ENCODE measurements at regions not wholly inside any gene's neighbourhood (a gene's known extent, or its start where the extent isn't known, plus 50 kb on each side); places are given as distances from the start of the nearest gene placed in this dataset.

DNA sequence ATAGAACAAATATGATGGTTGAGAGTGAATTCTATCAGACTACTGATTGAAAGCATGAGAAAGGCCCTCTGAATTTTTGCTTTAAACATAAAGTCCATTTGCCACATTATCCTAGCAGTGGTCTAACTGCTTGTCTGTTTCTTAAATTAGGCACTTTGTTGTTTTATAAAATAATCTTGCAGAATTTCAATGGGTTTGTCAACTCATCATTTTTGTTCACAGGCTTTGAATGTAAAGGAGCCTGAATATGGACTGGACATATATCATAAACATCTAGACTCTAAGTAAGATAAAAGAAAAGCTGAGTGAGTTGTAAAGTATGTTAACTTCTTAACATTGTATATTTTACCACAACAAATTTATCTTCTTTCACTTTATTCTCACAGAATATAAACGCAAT is 845.9 kb downstream of the SUCLG1 start:
- Histone ChIP-seq H3K4me3 (ENCODE audit: low read depth, low read length, poor library complexity, severe bottlenecking) (no peak overlapping the region), H3K36me3 (ENCODE audit: insufficient read depth, low read length, poor library complexity, severe bottlenecking) (no peaks in the 10 kb centered on the region), H3K27ac (ENCODE audit: low read depth, low read length, poor library complexity, severe bottlenecking) (no peak overlapping the region), H3K9me3 (ENCODE audit: low read depth, low read length, poor library complexity, severe bottlenecking) (peaks cover 3% of the 10 kb centered on the region), H3K4me1 (ENCODE audit: insufficient read depth, low read length, poor library complexity, severe bottlenecking) (no peaks in the 10 kb centered on the region), H3K27me3 (replicated peaks; ENCODE audit: insufficient read depth, low read depth, low read length, poor library complexity) (no peaks in the 10 kb centered on the region)
- intact Hi-C loops (cut with micrococcal nuclease; ENCODE audit: unreplicated experiment), result no loop called here
- POLR2A ChIA-PET (ENCODE audit: low non-redundant PET), result no interaction called here
- BruUV-seq (replicated peaks), result no TSS peak
- CTCF ChIA-PET, result no interaction called here
- TF ChIP-seq EZH2 (IDR thresholded peaks at IDR 0.05; ENCODE audit: borderline replicate concordance, low read depth, low read length, poor library complexity, severe bottlenecking), result no peak
- no peak for DNase-seq (ENCODE audit: low spot score)

DNA sequence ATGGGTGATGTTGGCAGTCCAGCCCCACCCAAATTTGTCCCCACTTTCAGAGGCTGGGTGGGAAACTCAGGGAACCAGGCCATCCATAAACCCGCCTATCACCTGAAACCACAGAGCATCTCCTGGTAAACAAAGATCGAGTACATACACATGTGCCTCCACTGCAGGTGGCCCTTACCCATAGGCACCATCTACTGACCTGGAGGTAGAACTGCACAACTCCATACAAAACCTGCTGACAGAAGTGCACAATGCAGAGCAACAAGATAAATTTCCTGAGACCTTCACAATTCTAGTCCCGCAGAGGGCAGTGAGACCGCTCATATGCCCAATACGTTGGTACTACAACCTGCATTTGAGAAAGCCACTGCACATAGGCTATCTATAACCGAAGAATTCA is 856.3 kb downstream of the SUCLG1 start:
- Histone ChIP-seq H3K9me3 (ENCODE audit: low read depth, low read length, poor library complexity, severe bottlenecking) (peaks cover 19% of the 10 kb centered on the region), H3K27ac (ENCODE audit: low read depth, low read length, poor library complexity, severe bottlenecking) (no peak overlapping the region), H3K27me3 (replicated peaks; ENCODE audit: insufficient read depth, low read depth, low read length, poor library complexity) (no peaks in the 10 kb centered on the region), H3K4me1 (ENCODE audit: insufficient read depth, low read length, poor library complexity, severe bottlenecking) (no peaks in the 10 kb centered on the region), H3K36me3 (ENCODE audit: insufficient read depth, low read length, poor library complexity, severe bottlenecking) (no peaks in the 10 kb centered on the region), H3K4me3 (ENCODE audit: low read depth, low read length, poor library complexity, severe bottlenecking) (no peak overlapping the region)
- intact Hi-C loops (cut with micrococcal nuclease; ENCODE audit: unreplicated experiment), result no loop called here
- no peak for DNase-seq (ENCODE audit: low spot score)
- TF ChIP-seq, protein P1, sequence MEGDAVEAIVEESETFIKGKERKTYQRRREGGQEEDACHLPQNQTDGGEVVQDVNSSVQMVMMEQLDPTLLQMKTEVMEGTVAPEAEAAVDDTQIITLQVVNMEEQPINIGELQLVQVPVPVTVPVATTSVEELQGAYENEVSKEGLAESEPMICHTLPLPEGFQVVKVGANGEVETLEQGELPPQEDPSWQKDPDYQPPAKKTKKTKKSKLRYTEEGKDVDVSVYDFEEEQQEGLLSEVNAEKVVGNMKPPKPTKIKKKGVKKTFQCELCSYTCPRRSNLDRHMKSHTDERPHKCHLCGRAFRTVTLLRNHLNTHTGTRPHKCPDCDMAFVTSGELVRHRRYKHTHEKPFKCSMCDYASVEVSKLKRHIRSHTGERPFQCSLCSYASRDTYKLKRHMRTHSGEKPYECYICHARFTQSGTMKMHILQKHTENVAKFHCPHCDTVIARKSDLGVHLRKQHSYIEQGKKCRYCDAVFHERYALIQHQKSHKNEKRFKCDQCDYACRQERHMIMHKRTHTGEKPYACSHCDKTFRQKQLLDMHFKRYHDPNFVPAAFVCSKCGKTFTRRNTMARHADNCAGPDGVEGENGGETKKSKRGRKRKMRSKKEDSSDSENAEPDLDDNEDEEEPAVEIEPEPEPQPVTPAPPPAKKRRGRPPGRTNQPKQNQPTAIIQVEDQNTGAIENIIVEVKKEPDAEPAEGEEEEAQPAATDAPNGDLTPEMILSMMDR (conservative IDR thresholded peaks at IDR 0.05; ENCODE audit: low read depth, low read length), result no peak
- TF ChIP-seq EZH2 (IDR thresholded peaks at IDR 0.05; ENCODE audit: borderline replicate concordance, low read depth, low read length, poor library complexity, severe bottlenecking), result no peak
- no TSS peak for BruUV-seq (replicated peaks)
- CTCF ChIA-PET, result no interaction called here
- POLR2A ChIA-PET (ENCODE audit: low non-redundant PET), result no interaction called here

DNA sequence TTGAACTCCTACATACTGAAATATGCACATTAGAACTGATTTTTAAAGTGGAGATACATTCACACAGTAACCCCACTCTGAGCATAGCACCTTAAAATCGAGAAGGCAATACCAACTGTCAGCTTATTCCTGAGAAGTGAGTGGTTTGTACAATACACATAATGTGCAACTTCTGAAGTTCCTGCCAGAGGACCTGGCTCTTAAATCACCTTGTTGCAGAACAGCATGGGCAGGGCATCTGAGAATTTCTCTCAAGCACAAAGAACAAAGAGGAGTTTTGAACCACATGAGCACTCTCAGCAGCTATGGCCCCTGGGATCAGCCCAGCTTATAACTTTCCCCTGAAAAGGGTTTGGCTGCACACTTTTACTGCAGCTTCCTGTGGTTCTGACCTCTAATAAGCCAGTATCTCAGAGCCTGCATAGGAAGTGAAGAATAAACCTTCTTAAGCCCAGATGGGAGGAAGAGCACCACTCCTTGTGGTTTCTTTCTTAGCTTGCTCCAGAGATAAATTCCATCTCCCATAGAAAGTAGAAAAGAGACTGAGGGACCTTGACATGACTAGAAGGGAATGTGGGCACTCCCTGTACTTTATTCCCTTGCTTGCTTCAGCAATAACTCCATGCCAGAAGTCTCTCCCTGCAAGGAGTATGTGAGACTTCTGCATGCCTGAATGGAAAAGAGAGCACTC is 862.3 kb downstream of the SUCLG1 start:
- Histone ChIP-seq H3K4me3 (ENCODE audit: low read depth, low read length, poor library complexity, severe bottlenecking) (no peak overlapping the region), H3K9me3 (ENCODE audit: low read depth, low read length, poor library complexity, severe bottlenecking) (peaks cover 3% of the 10 kb centered on the region), H3K27me3 (replicated peaks; ENCODE audit: insufficient read depth, low read depth, low read length, poor library complexity) (no peaks in the 10 kb centered on the region), H3K27ac (ENCODE audit: low read depth, low read length, poor library complexity, severe bottlenecking) (no peak overlapping the region), H3K36me3 (ENCODE audit: insufficient read depth, low read length, poor library complexity, severe bottlenecking) (no peaks in the 10 kb centered on the region), H3K4me1 (ENCODE audit: insufficient read depth, low read length, poor library complexity, severe bottlenecking) (no peaks in the 10 kb centered on the region)
- no peak for DNase-seq (ENCODE audit: low spot score)
- intact Hi-C loops (cut with micrococcal nuclease; ENCODE audit: unreplicated experiment), result no loop called here
- TF ChIP-seq EZH2 (IDR thresholded peaks at IDR 0.05; ENCODE audit: borderline replicate concordance, low read depth, low read length, poor library complexity, severe bottlenecking), result no peak
- TF ChIP-seq, protein P1 (conservative IDR thresholded peaks at IDR 0.05; ENCODE audit: low read depth, low read length), result no peak
- ChIA-PET POLR2A (ENCODE audit: low non-redundant PET) (no interaction called here), CTCF (no interaction called here)
- BruUV-seq (replicated peaks), result no TSS peak

DNA sequence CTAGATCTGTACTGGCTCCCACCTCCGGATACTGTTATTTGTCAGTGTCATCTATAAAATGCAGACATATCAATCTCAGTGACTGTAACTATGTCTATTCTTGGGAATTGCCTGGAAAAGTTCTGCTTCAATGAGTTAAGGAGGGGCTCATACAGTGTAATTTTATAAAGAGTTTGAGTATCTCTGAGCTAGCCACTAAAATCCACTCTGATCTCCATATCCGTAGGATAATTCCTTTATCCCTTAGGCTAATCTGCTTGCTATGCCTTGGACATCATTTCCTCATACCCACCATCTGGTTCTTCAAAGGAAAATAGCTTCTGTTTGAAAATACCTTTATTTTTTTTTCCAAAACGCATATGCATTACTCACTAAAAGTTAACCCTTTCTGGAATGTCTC is 863.2 kb downstream of the SUCLG1 start:
- Histone ChIP-seq H3K9me3 (ENCODE audit: low read depth, low read length, poor library complexity, severe bottlenecking) (peaks cover 3% of the 10 kb centered on the region), H3K4me3 (ENCODE audit: low read depth, low read length, poor library complexity, severe bottlenecking) (no peak overlapping the region), H3K4me1 (ENCODE audit: insufficient read depth, low read length, poor library complexity, severe bottlenecking) (no peaks in the 10 kb centered on the region), H3K36me3 (ENCODE audit: insufficient read depth, low read length, poor library complexity, severe bottlenecking) (no peaks in the 10 kb centered on the region), H3K27me3 (replicated peaks; ENCODE audit: insufficient read depth, low read depth, low read length, poor library complexity) (no peaks in the 10 kb centered on the region), H3K27ac (ENCODE audit: low read depth, low read length, poor library complexity, severe bottlenecking) (no peak overlapping the region)
- POLR2A ChIA-PET (ENCODE audit: low non-redundant PET), result no interaction called here
- CTCF ChIA-PET, result no interaction called here
- no peak for DNase-seq (ENCODE audit: low spot score)
- no TSS peak for BruUV-seq (replicated peaks)
- intact Hi-C loops (cut with micrococcal nuclease; ENCODE audit: unreplicated experiment), result no loop called here
- TF ChIP-seq, protein P1 (conservative IDR thresholded peaks at IDR 0.05; ENCODE audit: low read depth, low read length), result no peak
- no peak for TF ChIP-seq EZH2 (IDR thresholded peaks at IDR 0.05; ENCODE audit: borderline replicate concordance, low read depth, low read length, poor library complexity, severe bottlenecking)

Data from A673 (cell line).